ENCODE measurements at regions not wholly inside any gene's neighbourhood (a gene's known extent, or its start where the extent isn't known, plus 50 kb on each side); places are given as distances from the start of the nearest gene placed in this dataset.

- FAIRE-seq (no peak), DNase-seq (ENCODE audit: low read depth) (no peak)
- TF ChIP-seq, protein P1, sequence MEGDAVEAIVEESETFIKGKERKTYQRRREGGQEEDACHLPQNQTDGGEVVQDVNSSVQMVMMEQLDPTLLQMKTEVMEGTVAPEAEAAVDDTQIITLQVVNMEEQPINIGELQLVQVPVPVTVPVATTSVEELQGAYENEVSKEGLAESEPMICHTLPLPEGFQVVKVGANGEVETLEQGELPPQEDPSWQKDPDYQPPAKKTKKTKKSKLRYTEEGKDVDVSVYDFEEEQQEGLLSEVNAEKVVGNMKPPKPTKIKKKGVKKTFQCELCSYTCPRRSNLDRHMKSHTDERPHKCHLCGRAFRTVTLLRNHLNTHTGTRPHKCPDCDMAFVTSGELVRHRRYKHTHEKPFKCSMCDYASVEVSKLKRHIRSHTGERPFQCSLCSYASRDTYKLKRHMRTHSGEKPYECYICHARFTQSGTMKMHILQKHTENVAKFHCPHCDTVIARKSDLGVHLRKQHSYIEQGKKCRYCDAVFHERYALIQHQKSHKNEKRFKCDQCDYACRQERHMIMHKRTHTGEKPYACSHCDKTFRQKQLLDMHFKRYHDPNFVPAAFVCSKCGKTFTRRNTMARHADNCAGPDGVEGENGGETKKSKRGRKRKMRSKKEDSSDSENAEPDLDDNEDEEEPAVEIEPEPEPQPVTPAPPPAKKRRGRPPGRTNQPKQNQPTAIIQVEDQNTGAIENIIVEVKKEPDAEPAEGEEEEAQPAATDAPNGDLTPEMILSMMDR (IDR thresholded peaks at IDR 0.05; ENCODE audit: insufficient read depth, low read length, severe bottlenecking), result no peak
- Histone ChIP-seq H3K27me3 (ENCODE audit: control insufficient read depth, insufficient read depth, low read length) (no peaks in the 10 kb centered on the region), H3K4me3 (ENCODE audit: low read depth, low read length) (no peak overlapping the region), H3K36me3 (ENCODE audit: control insufficient read depth, insufficient read depth, low read length) (no peaks in the 10 kb centered on the region)
Measured at GRCh38 chr2:122531290-122532071, 776.0 kb downstream of the TSN start.

GRCh38 chr2:122532072-122532344, 776.6 kb downstream of the TSN start:
- FAIRE-seq (no peak), DNase-seq (ENCODE audit: low read depth) (no peak)
- TF ChIP-seq, protein P1 (IDR thresholded peaks at IDR 0.05; ENCODE audit: insufficient read depth, low read length, severe bottlenecking), result no peak
- no peak overlapping the region for H3K4me3 ChIP-seq (ENCODE audit: low read depth, low read length)
- H3K36me3 ChIP-seq (ENCODE audit: control insufficient read depth, insufficient read depth, low read length), result no peaks in the 10 kb centered on the region
- no peaks in the 10 kb centered on the region for H3K27me3 ChIP-seq (ENCODE audit: control insufficient read depth, insufficient read depth, low read length)

- Histone ChIP-seq H3K27me3 (ENCODE audit: control insufficient read depth, insufficient read depth, low read length) (no peaks in the 10 kb centered on the region), H3K36me3 (ENCODE audit: control insufficient read depth, insufficient read depth, low read length) (no peaks in the 10 kb centered on the region), H3K4me3 (ENCODE audit: low read depth, low read length) (no peak overlapping the region)
- FAIRE-seq, result no peak
- DNase-seq (ENCODE audit: low read depth), result no peak
- TF ChIP-seq, protein P1 (IDR thresholded peaks at IDR 0.05; ENCODE audit: insufficient read depth, low read length, severe bottlenecking), result no peak
Measured at GRCh38 chr2:122532481-122532880, 777.0 kb downstream of the TSN start.

GRCh38 chr2:122535960-122536505, 780.6 kb downstream of the TSN start:
- FAIRE-seq (no peak), DNase-seq (ENCODE audit: low read depth) (no peak)
- Histone ChIP-seq H3K4me3 (ENCODE audit: low read depth, low read length) (no peak overlapping the region), H3K27me3 (ENCODE audit: control insufficient read depth, insufficient read depth, low read length) (no peaks in the 10 kb centered on the region), H3K36me3 (ENCODE audit: control insufficient read depth, insufficient read depth, low read length) (no peaks in the 10 kb centered on the region)
- TF ChIP-seq, protein P1 (IDR thresholded peaks at IDR 0.05; ENCODE audit: insufficient read depth, low read length, severe bottlenecking), result no peak

DNA sequence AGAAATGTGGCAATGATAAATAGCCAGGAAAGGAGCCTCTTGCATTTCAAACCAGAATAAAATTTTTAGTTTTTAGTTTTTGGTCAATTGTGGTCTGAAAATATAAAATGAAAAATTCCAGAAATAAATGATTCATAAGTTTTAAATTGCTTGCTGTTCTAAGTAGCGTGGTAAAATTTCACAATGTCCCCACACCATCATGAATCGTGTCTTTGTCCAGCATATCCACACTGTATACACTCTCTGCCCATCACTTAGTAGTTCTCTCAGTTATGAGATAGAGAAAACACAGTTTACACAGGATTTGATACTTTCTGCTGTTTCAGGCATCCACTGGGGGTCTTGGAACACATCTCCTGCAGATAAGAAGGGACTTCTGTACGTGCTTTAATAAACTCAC, 783.9 kb downstream of the TSN start:
- DNase-seq (ENCODE audit: low read depth) (no peak), FAIRE-seq (no peak)
- H3K27me3 ChIP-seq (ENCODE audit: control insufficient read depth, insufficient read depth, low read length), result no peaks in the 10 kb centered on the region
- TF ChIP-seq, protein P1 (IDR thresholded peaks at IDR 0.05; ENCODE audit: insufficient read depth, low read length, severe bottlenecking), result no peak
- H3K36me3 ChIP-seq (ENCODE audit: control insufficient read depth, insufficient read depth, low read length), result no peaks in the 10 kb centered on the region
- H3K4me3 ChIP-seq (ENCODE audit: low read depth, low read length), result no peak overlapping the region

- DNase-seq (ENCODE audit: low read depth) (no peak), FAIRE-seq (no peak)
- no peaks in the 10 kb centered on the region for H3K36me3 ChIP-seq (ENCODE audit: control insufficient read depth, insufficient read depth, low read length)
- no peak overlapping the region for H3K4me3 ChIP-seq (ENCODE audit: low read depth, low read length)
- TF ChIP-seq, protein P1 (IDR thresholded peaks at IDR 0.05; ENCODE audit: insufficient read depth, low read length, severe bottlenecking), result no peak
- H3K27me3 ChIP-seq (ENCODE audit: control insufficient read depth, insufficient read depth, low read length), result no peaks in the 10 kb centered on the region
Measured at GRCh38 chr2:122539920-122540319, 784.5 kb downstream of the TSN start.

Measured in bronchial epithelial cell (primary cell).